Nephron (organoid): ENCODE measurements at regions not wholly inside any gene's neighbourhood (a gene's known extent, or its start where the extent isn't known, plus 50 kb on each side); places are given as distances from the start of the nearest gene placed in this dataset.
"Not testable (repeated sequence)": the region's sequence is repeated elsewhere in the genome, so short reads cannot be mapped to it uniquely, and the experiment has no call there.

Experiments used
- H3K27ac Mint-ChIP-seq, 3 experiments: 2 replicates each; pipeline ENCODE4 v1.8.0; 2020; ENCODE audit warnings: mixed read lengths in 3 of 3, mild to moderate bottlenecking in 2 of 3, moderate library complexity in 1 of 3
- H3K27me3 Mint-ChIP-seq: 2 replicates; pipeline ENCODE4 v1.8.0; 2021; ENCODE audit warnings: low read depth, mild to moderate bottlenecking, moderate library complexity, mixed read lengths
- H3K36me3 Mint-ChIP-seq: 2 replicates; pipeline ENCODE4 v1.8.0; 2020; ENCODE audit warnings: low read depth, mixed read lengths
- H3K4me1 Mint-ChIP-seq: 2 replicates; pipeline ENCODE4 v1.8.0; 2020; ENCODE audit warnings: mixed read lengths
- H3K4me3 Mint-ChIP-seq, 3 experiments: 2 replicates each; pipeline ENCODE4 v1.8.0; 2020; ENCODE audit warnings: mild to moderate bottlenecking in 3 of 3, mixed read lengths in 3 of 3, moderate library complexity in 2 of 3
- H3K9me3 Mint-ChIP-seq: 2 replicates; pipeline ENCODE4 v1.8.0; 2020; ENCODE audit warnings: mixed read lengths
- CTCF ChIP-seq, 3 experiments: fragments of 200-600 bp; sonication (generic); IDR thresholded peaks; one replicate each; pipeline ENCODE4 v1.5.0; 2021; ENCODE audit warnings: antibody characterized with exemption in 3 of 3; ENCODE audit not compliant: unreplicated experiment in 3 of 3

GRCh38 chr16:25605381-25605780 lies 86.4 kb upstream of the HS3ST4 start:
- Mint-ChIP-seq H3K9me3 (peaks cover 12% of the 10 kb centered on the region), H3K4me3 (no peak overlapping the region), H3K4me1 (no peaks in the 10 kb centered on the region), H3K27me3 (no peaks in the 10 kb centered on the region), H3K36me3 (no peaks in the 10 kb centered on the region), H3K27ac (no peak overlapping the region)
- no peak for TF ChIP-seq CTCF (IDR thresholded peaks at IDR 0.05; ENCODE audit: unreplicated experiment in 3 of 3)

- H3K4me1 Mint-ChIP-seq, H3K27me3 Mint-ChIP-seq, H3K36me3 Mint-ChIP-seq, H3K4me3 Mint-ChIP-seq, H3K27ac Mint-ChIP-seq: not testable (repeated sequence)
- peaks cover 18% of the 10 kb centered on the region for H3K9me3 Mint-ChIP-seq
These were observed 90.5 kb upstream of the HS3ST4 start for GRCh38 chr16:25601306-25601705.

- Mint-ChIP-seq H3K9me3 (peaks cover 6% of the 10 kb centered on the region), H3K4me1 (no peaks in the 10 kb centered on the region), H3K4me3 (no peak overlapping the region), H3K27me3 (no peaks in the 10 kb centered on the region), H3K36me3 (no peaks in the 10 kb centered on the region), H3K27ac (no peak overlapping the region)
- TF ChIP-seq CTCF (IDR thresholded peaks at IDR 0.05; ENCODE audit: unreplicated experiment in 3 of 3), result no peak
These were observed 95.6 kb upstream of the HS3ST4 start for GRCh38 chr16:25596194-25596593.

- H3K9me3 Mint-ChIP-seq, result no peaks in the 10 kb centered on the region
- H3K36me3 Mint-ChIP-seq, result no peaks in the 10 kb centered on the region
- H3K4me1 Mint-ChIP-seq, result no peaks in the 10 kb centered on the region
- H3K4me3 Mint-ChIP-seq, result no peak overlapping the region
- H3K27ac Mint-ChIP-seq, result no peak overlapping the region
- TF ChIP-seq CTCF (IDR thresholded peaks at IDR 0.05; ENCODE audit: unreplicated experiment in 3 of 3), result no peak
- H3K27me3 Mint-ChIP-seq, result no peaks in the 10 kb centered on the region
These were observed 98.5 kb upstream of the HS3ST4 start for GRCh38 chr16:25593260-25593659.

- Mint-ChIP-seq H3K27ac (no peak overlapping the region), H3K4me3 (no peak overlapping the region), H3K36me3 (no peaks in the 10 kb centered on the region), H3K27me3 (no peaks in the 10 kb centered on the region), H3K4me1 (no peaks in the 10 kb centered on the region), H3K9me3 (no peaks in the 10 kb centered on the region)
- TF ChIP-seq CTCF (IDR thresholded peaks at IDR 0.05; ENCODE audit: unreplicated experiment in 3 of 3), result no peak
These were observed 104.0 kb upstream of the HS3ST4 start for GRCh38 chr16:25587783-25588182.

GRCh38 chr16:25586826-25587225 lies 104.9 kb upstream of the HS3ST4 start:
- Mint-ChIP-seq H3K27me3 (no peaks in the 10 kb centered on the region), H3K4me3 (no peak overlapping the region), H3K4me1 (no peaks in the 10 kb centered on the region), H3K27ac (no peak overlapping the region), H3K36me3 (no peaks in the 10 kb centered on the region), H3K9me3 (no peaks in the 10 kb centered on the region)
- TF ChIP-seq CTCF (IDR thresholded peaks at IDR 0.05; ENCODE audit: unreplicated experiment in 3 of 3), result no peak
